Body of pancreas (tissue), 4 donors: ENCODE measurements at regions not wholly inside any gene's neighbourhood (a gene's known extent, or its start where the extent isn't known, plus 50 kb on each side); places are given as distances from the start of the nearest gene placed in this dataset.

Experiments used
- CTCF ChIP-seq, 7 experiments: fragments of 450-650 bp in 4 of 7; fragments of 200-600 bp in 3 of 7; sonication (generic) in 3 of 7; IDR thresholded peaks; one replicate each; pipeline ENCODE4 v1.5.1; 2016 to 2019; ENCODE audit warnings: antibody characterized with exemption in 7 of 7
- POLR2A ChIP-seq, 3 donors: fragments of 450-650 bp; IDR thresholded peaks; one replicate each; pipeline ENCODE4 v1.6.1; 2016; ENCODE audit warnings: antibody characterized with exemption in 3 of 3, mild to moderate bottlenecking in 2 of 3

DNA sequence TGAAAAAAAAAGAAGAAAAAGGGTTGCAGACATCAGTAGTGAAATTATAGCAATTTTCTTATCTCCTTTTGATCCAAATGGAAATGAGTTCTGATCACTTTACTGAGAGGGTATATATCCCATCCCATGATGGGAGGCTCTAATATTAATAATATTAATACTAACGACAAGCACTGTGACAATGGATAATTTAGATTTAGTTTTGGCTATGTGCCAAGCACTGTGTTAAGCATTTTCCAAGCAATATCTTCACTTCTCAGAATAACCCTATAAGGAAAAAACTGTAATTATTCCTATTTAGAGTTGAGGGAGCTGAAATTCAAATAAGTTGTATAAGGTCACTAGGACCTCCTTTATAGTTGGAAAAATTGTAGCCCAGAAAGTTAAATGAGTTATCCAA lies 58.4 kb upstream of the ASTN2 start:
- TF ChIP-seq CTCF (IDR thresholded peaks at IDR 0.05): no peak
- TF ChIP-seq POLR2A (IDR thresholded peaks at IDR 0.05): no peak
